ENCODE measurements at regions not wholly inside any gene's neighbourhood (a gene's known extent, or its start where the extent isn't known, plus 50 kb on each side); places are given as distances from the start of the nearest gene placed in this dataset.

DNA sequence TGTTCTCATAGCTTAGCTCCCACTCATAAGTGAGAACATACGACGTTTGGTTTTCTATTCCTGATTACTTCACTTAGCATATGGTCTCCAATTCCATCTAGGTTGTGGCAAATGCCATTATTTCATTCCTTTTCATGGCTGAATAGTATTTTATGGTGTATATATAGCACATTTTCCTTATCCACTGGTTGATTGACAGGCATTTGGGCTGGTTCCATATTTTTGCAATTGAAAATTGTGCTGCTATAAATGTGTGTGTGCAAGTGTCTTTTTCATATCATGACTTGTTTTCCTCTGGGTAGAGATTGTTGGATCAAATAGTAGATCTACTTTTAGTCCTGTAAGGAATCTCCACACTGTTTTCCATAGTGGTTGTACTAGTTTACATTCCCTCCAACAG is 133.0 kb upstream of the TAB2 start:
- Histone ChIP-seq H3K4me1 (ENCODE audit: insufficient read depth, low read length) (no peaks in the 10 kb centered on the region), H3K4me3 (ENCODE audit: low read length) (no peak overlapping the region), H3K27ac (ENCODE audit: low read depth, low read length) (no peak overlapping the region), H3K9me3 (ENCODE audit: insufficient read depth, low read depth, low read length) (no peaks in the 10 kb centered on the region; the same call in 1 of the 2 replicates), H3K9ac (ENCODE audit: low read depth, low read length) (no peak overlapping the region), H3K36me3 (ENCODE audit: insufficient read depth, low read length) (no peaks in the 10 kb centered on the region), H3K27me3 (ENCODE audit: insufficient read depth, low read length) (no peaks in the 10 kb centered on the region)
- 87% methylated on average over 2 of the region's 2 CpGs for WGBS

- H3K9me3 ChIP-seq (ENCODE audit: insufficient read depth, low read depth, low read length) = no peaks in the 10 kb centered on the region; the same call in 1 of the 2 replicates
- H3K4me1 ChIP-seq (ENCODE audit: insufficient read depth, low read length) = no peaks in the 10 kb centered on the region
- no peak overlapping the region for H3K27ac ChIP-seq (ENCODE audit: low read depth, low read length)
- H3K36me3 ChIP-seq (ENCODE audit: insufficient read depth, low read length) = no peaks in the 10 kb centered on the region
- no peak overlapping the region for H3K4me3 ChIP-seq (ENCODE audit: low read length)
- H3K27me3 ChIP-seq (ENCODE audit: insufficient read depth, low read length) = no peaks in the 10 kb centered on the region
- H3K9ac ChIP-seq (ENCODE audit: low read depth, low read length) = no peak overlapping the region
- 88% methylated on average over 7 of the region's 7 CpGs for WGBS
These were observed 131.6 kb upstream of the TAB2 start for GRCh38 chr6:149185799-149186357.

- Histone ChIP-seq H3K4me1 (ENCODE audit: insufficient read depth, low read length) (no peaks in the 10 kb centered on the region), H3K9ac (ENCODE audit: low read depth, low read length) (no peak overlapping the region), H3K27ac (ENCODE audit: low read depth, low read length) (no peak overlapping the region), H3K4me3 (ENCODE audit: low read length) (no peak overlapping the region), H3K27me3 (ENCODE audit: insufficient read depth, low read length) (no peaks in the 10 kb centered on the region), H3K36me3 (ENCODE audit: insufficient read depth, low read length) (no peaks in the 10 kb centered on the region), H3K9me3 (ENCODE audit: insufficient read depth, low read depth, low read length) (no peaks in the 10 kb centered on the region; the same call in 1 of the 2 replicates)
- WGBS = 84% methylated on average over 2 of the region's 2 CpGs
These were observed 130.6 kb upstream of the TAB2 start for GRCh38 chr6:149186873-149187272.

GRCh38 chr6:149190224-149190831 is 127.2 kb upstream of the TAB2 start:
- WGBS = 73% methylated on average over 1 of the region's 1 CpG
- Histone ChIP-seq H3K9ac (ENCODE audit: low read depth, low read length) (no peak overlapping the region), H3K36me3 (ENCODE audit: insufficient read depth, low read length) (no peaks in the 10 kb centered on the region), H3K27me3 (ENCODE audit: insufficient read depth, low read length) (no peaks in the 10 kb centered on the region), H3K4me3 (ENCODE audit: low read length) (no peak overlapping the region), H3K27ac (ENCODE audit: low read depth, low read length) (no peak overlapping the region), H3K9me3 (ENCODE audit: insufficient read depth, low read depth, low read length) (no peaks in the 10 kb centered on the region; the same call in 1 of the 2 replicates), H3K4me1 (ENCODE audit: insufficient read depth, low read length) (no peaks in the 10 kb centered on the region)

DNA sequence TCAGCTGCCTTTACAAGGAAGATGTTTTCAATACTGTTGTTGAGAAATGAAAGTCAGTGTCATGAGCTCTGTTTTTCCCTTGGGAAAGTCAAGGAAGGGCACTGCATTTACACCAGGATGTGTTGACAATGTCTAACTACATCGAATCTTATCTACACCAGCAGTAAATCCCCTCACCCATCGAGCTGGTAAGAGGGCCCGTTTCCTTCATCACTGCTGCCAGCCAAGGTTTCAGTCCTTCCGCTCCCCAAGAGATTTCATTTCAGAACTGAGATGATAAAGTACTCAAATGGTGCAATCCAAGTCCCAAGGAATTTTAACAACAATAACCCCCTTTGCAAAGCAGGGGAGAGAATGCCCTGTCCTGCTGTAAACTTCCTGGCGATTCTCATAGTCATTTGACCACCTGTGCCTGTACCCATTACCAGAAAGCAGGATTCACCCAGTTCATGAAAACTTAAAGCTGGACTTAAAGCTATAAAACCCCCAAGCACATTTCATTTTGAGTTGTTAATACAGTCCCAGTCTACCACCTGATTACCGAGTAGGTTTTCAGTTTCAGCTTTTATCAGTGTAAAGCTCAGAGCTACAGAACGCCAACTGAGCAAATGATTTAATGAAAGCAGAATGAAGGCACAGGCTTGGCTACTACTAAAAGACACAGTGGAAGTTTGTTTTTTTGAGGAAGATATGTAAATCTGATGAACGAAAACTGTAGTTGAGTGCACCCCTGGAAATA is 122.5 kb upstream of the TAB2 start:
- Histone ChIP-seq H3K27me3 (ENCODE audit: insufficient read depth, low read length) (no peaks in the 10 kb centered on the region), H3K9ac (ENCODE audit: low read depth, low read length) (no peak overlapping the region), H3K36me3 (ENCODE audit: insufficient read depth, low read length) (no peaks in the 10 kb centered on the region), H3K4me3 (ENCODE audit: low read length) (no peak overlapping the region), H3K4me1 (ENCODE audit: insufficient read depth, low read length) (no peaks in the 10 kb centered on the region), H3K9me3 (ENCODE audit: insufficient read depth, low read depth, low read length) (no peaks in the 10 kb centered on the region), H3K27ac (ENCODE audit: low read depth, low read length) (no peak overlapping the region)
- WGBS = 92% methylated on average over 8 of the region's 8 CpGs

- H3K9ac ChIP-seq (ENCODE audit: low read depth, low read length) = no peak overlapping the region
- no peaks in the 10 kb centered on the region for H3K4me1 ChIP-seq (ENCODE audit: insufficient read depth, low read length)
- WGBS = 89% methylated on average over 3 of the region's 3 CpGs
- H3K9me3 ChIP-seq (ENCODE audit: insufficient read depth, low read depth, low read length) = no peaks in the 10 kb centered on the region
- no peak overlapping the region for H3K27ac ChIP-seq (ENCODE audit: low read depth, low read length)
- no peaks in the 10 kb centered on the region for H3K27me3 ChIP-seq (ENCODE audit: insufficient read depth, low read length)
- H3K36me3 ChIP-seq (ENCODE audit: insufficient read depth, low read length) = no peaks in the 10 kb centered on the region
- no peak overlapping the region for H3K4me3 ChIP-seq (ENCODE audit: low read length)
These were observed 121.4 kb upstream of the TAB2 start for GRCh38 chr6:149196091-149196490.

DNA sequence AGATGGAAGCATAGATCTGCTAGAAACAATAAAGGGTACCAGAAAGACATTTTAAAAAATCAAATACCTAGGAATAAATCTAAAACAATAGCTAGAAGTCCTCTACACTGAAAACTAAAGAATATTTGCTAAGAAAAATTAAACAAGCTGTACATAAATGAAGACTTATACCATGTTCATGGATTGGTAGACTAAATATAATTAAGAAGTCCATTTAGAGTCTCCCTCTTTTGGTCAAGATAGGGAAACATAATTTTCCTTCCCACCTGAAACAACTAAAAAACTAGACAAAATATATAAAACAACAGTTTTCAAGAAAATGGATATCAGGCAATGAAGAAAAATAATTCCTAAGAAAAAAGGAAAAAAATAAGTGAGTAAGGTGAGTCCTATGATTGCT is 120.0 kb upstream of the TAB2 start:
- Histone ChIP-seq H3K36me3 (ENCODE audit: insufficient read depth, low read length) (no peaks in the 10 kb centered on the region), H3K9me3 (ENCODE audit: insufficient read depth, low read depth, low read length) (no peaks in the 10 kb centered on the region), H3K9ac (ENCODE audit: low read depth, low read length) (no peak overlapping the region), H3K4me3 (ENCODE audit: low read length) (no peak overlapping the region), H3K27ac (ENCODE audit: low read depth, low read length) (no peak overlapping the region), H3K4me1 (ENCODE audit: insufficient read depth, low read length) (no peaks in the 10 kb centered on the region), H3K27me3 (ENCODE audit: insufficient read depth, low read length) (no peaks in the 10 kb centered on the region)

DNA sequence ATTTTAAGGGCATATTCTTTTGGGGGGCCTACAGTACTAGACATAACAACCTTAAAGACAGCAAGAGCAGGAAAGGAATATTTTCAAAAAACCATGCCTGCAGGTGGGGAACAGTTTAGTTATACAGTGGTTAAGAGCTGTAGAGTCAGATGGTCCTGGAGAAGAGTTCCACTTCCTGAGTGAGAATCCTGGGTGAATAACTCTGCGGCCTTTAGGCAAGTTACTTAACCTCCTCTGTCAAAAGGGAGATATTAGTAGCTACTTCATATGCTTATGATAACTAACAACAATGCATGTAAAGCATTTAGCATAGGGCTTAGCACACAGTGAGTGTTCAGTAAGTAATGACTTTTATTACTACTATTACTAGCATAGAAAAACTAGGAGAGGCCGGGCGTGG is 119.2 kb upstream of the TAB2 start:
- Histone ChIP-seq H3K4me1 (ENCODE audit: insufficient read depth, low read length) (no peaks in the 10 kb centered on the region), H3K36me3 (ENCODE audit: insufficient read depth, low read length) (no peaks in the 10 kb centered on the region), H3K9me3 (ENCODE audit: insufficient read depth, low read depth, low read length) (no peaks in the 10 kb centered on the region), H3K9ac (ENCODE audit: low read depth, low read length) (no peak overlapping the region), H3K4me3 (ENCODE audit: low read length) (no peak overlapping the region), H3K27me3 (ENCODE audit: insufficient read depth, low read length) (no peaks in the 10 kb centered on the region), H3K27ac (ENCODE audit: low read depth, low read length) (no peak overlapping the region)
- WGBS = 92% methylated on average over 3 of the region's 3 CpGs

- Histone ChIP-seq H3K27ac (ENCODE audit: low read depth, low read length) (no peak overlapping the region), H3K36me3 (ENCODE audit: insufficient read depth, low read length) (no peaks in the 10 kb centered on the region), H3K4me3 (ENCODE audit: low read length) (no peak overlapping the region), H3K4me1 (ENCODE audit: insufficient read depth, low read length) (no peaks in the 10 kb centered on the region), H3K9ac (ENCODE audit: low read depth, low read length) (no peak overlapping the region), H3K9me3 (ENCODE audit: insufficient read depth, low read depth, low read length) (no peaks in the 10 kb centered on the region), H3K27me3 (ENCODE audit: insufficient read depth, low read length) (no peaks in the 10 kb centered on the region)
- 89% methylated on average over 1 of the region's 1 CpG for WGBS
These were observed 117.1 kb upstream of the TAB2 start for GRCh38 chr6:149200282-149200945.

- Histone ChIP-seq H3K9me3 (ENCODE audit: insufficient read depth, low read depth, low read length) (no peaks in the 10 kb centered on the region), H3K27me3 (ENCODE audit: insufficient read depth, low read length) (no peaks in the 10 kb centered on the region), H3K9ac (ENCODE audit: low read depth, low read length) (no peak overlapping the region), H3K27ac (ENCODE audit: low read depth, low read length) (no peak overlapping the region), H3K36me3 (ENCODE audit: insufficient read depth, low read length) (no peaks in the 10 kb centered on the region), H3K4me1 (ENCODE audit: insufficient read depth, low read length) (no peaks in the 10 kb centered on the region), H3K4me3 (ENCODE audit: low read length) (no peak overlapping the region)
- WGBS = 87% methylated on average over 7 of the region's 7 CpGs
These were observed 116.3 kb upstream of the TAB2 start for GRCh38 chr6:149201068-149201655.

- no peak overlapping the region for H3K4me3 ChIP-seq (ENCODE audit: low read length)
- H3K9me3 ChIP-seq (ENCODE audit: insufficient read depth, low read depth, low read length) = no peaks in the 10 kb centered on the region
- H3K9ac ChIP-seq (ENCODE audit: low read depth, low read length) = no peak overlapping the region
- H3K27ac ChIP-seq (ENCODE audit: low read depth, low read length) = no peak overlapping the region
- H3K36me3 ChIP-seq (ENCODE audit: insufficient read depth, low read length) = no peaks in the 10 kb centered on the region
- no peaks in the 10 kb centered on the region for H3K4me1 ChIP-seq (ENCODE audit: insufficient read depth, low read length)
- 94% methylated on average over 4 of the region's 4 CpGs for WGBS
- no peaks in the 10 kb centered on the region for H3K27me3 ChIP-seq (ENCODE audit: insufficient read depth, low read length)
These were observed 115.4 kb upstream of the TAB2 start for GRCh38 chr6:149202100-149202499.

Measured in HUES64 (cell line).